IMR-90 (cell line): ENCODE measurements at regions not wholly inside any gene's neighbourhood (a gene's known extent, or its start where the extent isn't known, plus 50 kb on each side); places are given as distances from the start of the nearest gene placed in this dataset.
A peak's percentile ranks its signal among the peaks of the same experiment; 100 is the strongest.

Experiments used
- ATAC-seq: fragments of 200-7000 bp; cut with Tn5 transposase; 2 replicates; pipeline ENCODE4 v1.9.1; 2020; ENCODE audit warnings: low read depth, mild to moderate bottlenecking, moderate library complexity
- BruUV-seq: library from RNA; stranded (reverse); fragments of 400-500 nt; replicated peaks from 2 replicates; lab custom pipeline; 2021; lab: Mats Ljungman, UMichigan
- CTCF ChIA-PET: fragments of 300-600 bp; formaldehyde crosslinking; extraction: SDS; loops from one replicate; lab custom pipeline; 2021; ENCODE audit warnings: antibody characterized with exemption; lab: Yijun Ruan, JAX
- POLR2A ChIA-PET: fragments of 300-600 bp; sonication (Branson Sonifier 250); formaldehyde crosslinking; loops from one replicate; lab custom pipeline; 2022; ENCODE audit warnings: antibody characterized with exemption; ENCODE audit not compliant: unreplicated experiment; lab: Charles Lee
- DNase-seq: peaks from one replicate; pipeline ENCODE4 v3.0.0; 2013
- H2AFZ ChIP-seq: replicated peaks from 2 replicates; pipeline ENCODE3; 2013; ENCODE audit warnings: low read length, mild to moderate bottlenecking; ENCODE audit not compliant: poor library complexity
- H2AK5ac ChIP-seq: 2 replicates; pipeline ENCODE4 v1.6.1; 2013; ENCODE audit warnings: low read depth, low read length, inconsistent platforms
- H2AK9ac ChIP-seq: replicated peaks from 2 replicates; pipeline ENCODE3; 2013; ENCODE audit warnings: mild to moderate bottlenecking, low read depth, low read length, moderate library complexity; ENCODE audit not compliant: poor library complexity
- H2BK120ac ChIP-seq: 2 replicates; pipeline ENCODE4 v1.6.1; 2013; ENCODE audit warnings: low read depth, low read length, inconsistent platforms
- H2BK15ac ChIP-seq: 3 replicates; pipeline ENCODE4 v1.6.1; 2013; ENCODE audit warnings: low read depth, low read length, inconsistent platforms
- H2BK20ac ChIP-seq: 2 replicates; pipeline ENCODE4 v1.6.1; 2013; ENCODE audit warnings: low read depth, mild to moderate bottlenecking, inconsistent platforms, low read length, moderate library complexity
- H2BK5ac ChIP-seq: 2 replicates; pipeline ENCODE4 v1.6.1; 2013; ENCODE audit warnings: mild to moderate bottlenecking, low read depth, low read length, inconsistent platforms; ENCODE audit not compliant: poor library complexity, severe bottlenecking
- H3K14ac ChIP-seq: replicated peaks from 2 replicates; pipeline ENCODE4 v1.6.1; 2013; ENCODE audit warnings: low read depth, low read length, inconsistent platforms
- H3K18ac ChIP-seq: 2 replicates; pipeline ENCODE4 v1.6.1; 2013; ENCODE audit warnings: low read depth, low read length, control low read depth
- H3K23ac ChIP-seq: 2 replicates; pipeline ENCODE4 v1.6.1; 2013; ENCODE audit warnings: low read depth, low read length, inconsistent platforms
- H3K27ac ChIP-seq: 2 replicates; pipeline ENCODE4 v1.5.1; 2013; ENCODE audit warnings: mild to moderate bottlenecking, control low read depth, low read length; ENCODE audit not compliant: insufficient read depth
- H3K27me3 ChIP-seq: 2 replicates; pipeline ENCODE4 v1.6.1; 2013; ENCODE audit warnings: low read length; ENCODE audit not compliant: control insufficient read depth, insufficient read depth
- H3K36me3 ChIP-seq: 2 replicates; pipeline ENCODE4 v1.6.1; 2013; ENCODE audit warnings: low read length, mixed read lengths; ENCODE audit not compliant: control insufficient read depth, insufficient read depth
- H3K4ac ChIP-seq: 2 replicates; pipeline ENCODE4 v1.6.1; 2013; ENCODE audit warnings: low read depth, low read length, inconsistent platforms
- H3K4me1 ChIP-seq: 2 replicates; pipeline ENCODE4 v1.6.1; 2013; ENCODE audit warnings: low read length, mixed read lengths; ENCODE audit not compliant: control insufficient read depth, insufficient read depth
- H3K4me2 ChIP-seq: 2 replicates; pipeline ENCODE4 v1.6.1; 2013; ENCODE audit warnings: low read depth, mild to moderate bottlenecking, control low read depth, low read length, moderate library complexity
- H3K4me3 ChIP-seq: 2 replicates; pipeline ENCODE4 v1.5.1; 2013; ENCODE audit warnings: low read depth, mild to moderate bottlenecking, control low read depth, low read length, moderate library complexity; ENCODE audit not compliant: insufficient read depth
- H3K56ac ChIP-seq: 2 replicates; pipeline ENCODE4 v1.6.1; 2013; ENCODE audit warnings: low read length, inconsistent platforms; ENCODE audit not compliant: insufficient read depth; ENCODE audit errors: extremely low read depth
- H3K79me1 ChIP-seq, 2 experiments: 2 replicates each; pipeline ENCODE4 v1.6.1; 2013; ENCODE audit warnings: low read length in 2 of 2, inconsistent platforms in 1 of 2, low read depth in 1 of 2
- H3K9ac ChIP-seq: 2 replicates; pipeline ENCODE4 v1.6.1; 2013; ENCODE audit warnings: low read depth, low read length, control low read depth
- H3K9me1 ChIP-seq: 2 replicates; pipeline ENCODE4 v1.6.1; 2013; ENCODE audit warnings: low read length, inconsistent platforms; ENCODE audit not compliant: insufficient read depth
- H3K9me3 ChIP-seq: 2 replicates; pipeline ENCODE4 v1.6.1; 2013; ENCODE audit warnings: low read length; ENCODE audit not compliant: control insufficient read depth, insufficient read depth
- H4K20me1 ChIP-seq: 2 replicates; pipeline ENCODE4 v1.6.1; 2013; ENCODE audit warnings: low read length, inconsistent platforms; ENCODE audit not compliant: insufficient read depth
- H4K5ac ChIP-seq: 2 replicates; pipeline ENCODE4 v1.6.1; 2013; ENCODE audit warnings: mild to moderate bottlenecking, low read depth, low read length, control low read depth
- H4K8ac ChIP-seq, 2 experiments: 2 replicates each; pipeline ENCODE4 v1.6.1; 2013; ENCODE audit warnings: low read depth in 2 of 2, low read length in 2 of 2, control low read depth in 1 of 2, inconsistent platforms in 1 of 2
- H4K91ac ChIP-seq: 2 replicates; pipeline ENCODE4 v1.6.1; 2013; ENCODE audit warnings: low read depth, low read length, inconsistent platforms; ENCODE audit not compliant: insufficient read depth
- BHLHE40 ChIP-seq: fragments of 150-350 bp; IDR thresholded peaks from 2 replicates; pipeline ENCODE4 v1.6.1; 2016; ENCODE audit warnings: mild to moderate bottlenecking, low read depth, low read length
- CEBPB ChIP-seq: IDR thresholded peaks from 2 replicates; pipeline ENCODE4 v1.6.1; 2012; ENCODE audit warnings: low read depth, low read length, improper control_type of control experiment
- FOS ChIP-seq: fragments of 150-350 bp; IDR thresholded peaks from 2 replicates; pipeline ENCODE4 v1.6.1; 2016; ENCODE audit warnings: low read depth, low read length
- MXI1 ChIP-seq: IDR thresholded peaks from 2 replicates; pipeline ENCODE4 v1.6.1; 2012; ENCODE audit warnings: low read depth, mild to moderate bottlenecking, low read length, moderate library complexity, borderline replicate concordance
- RAD21 ChIP-seq: IDR thresholded peaks from 2 replicates; pipeline ENCODE4 v1.6.1; 2012; ENCODE audit warnings: low read length, improper control_type of control experiment
- RCOR1 ChIP-seq: IDR thresholded peaks from 2 replicates; pipeline ENCODE4 v1.6.1; 2012; ENCODE audit warnings: mild to moderate bottlenecking, low read length, improper control_type of control experiment; ENCODE audit not compliant: insufficient replicate concordance
- WGBS, 2 experiments: methylation state at CpG; one replicate each; pipeline versions ENCODE4 v1.1.5 to v1.1.7; 2013; ENCODE audit warnings: missing lambda C conversion rate in 2 of 2; ENCODE audit not compliant: insufficient read length in 1 of 2; ENCODE audit errors: extremely low coverage in 2 of 2; 5-methylcytosine and 5-hydroxymethylcytosine counted together
- dilution Hi-C: fragments of 300-500 bp; cut with HindIII; formaldehyde crosslinking; loops from one replicate; pipeline ENCODE4 v1.14.3; 2018; ENCODE audit warnings: low sequenced_read_pairs; ENCODE audit not compliant: unreplicated experiment
- in situ Hi-C: fragments of 300-500 bp; cut with MboI; formaldehyde crosslinking; loops from 3 replicates; pipeline ENCODE4 v1.14.3; 2019; ENCODE audit warnings: low sequenced_read_pairs, inconsistent platforms, mixed read lengths
- intact Hi-C: fragments of 100-400 bp; cut with micrococcal nuclease; formaldehyde crosslinking; loops from 2 replicates; pipeline ENCODE4 v1.10.0; 2022
- TF ChIP-seq, protein P1 (sequence below): conservative IDR thresholded peaks from 2 replicates; pipeline ENCODE4 v1.5.1; 2012; ENCODE audit warnings: mild to moderate bottlenecking, low read depth, low read length, improper control_type of control experiment

DNA sequence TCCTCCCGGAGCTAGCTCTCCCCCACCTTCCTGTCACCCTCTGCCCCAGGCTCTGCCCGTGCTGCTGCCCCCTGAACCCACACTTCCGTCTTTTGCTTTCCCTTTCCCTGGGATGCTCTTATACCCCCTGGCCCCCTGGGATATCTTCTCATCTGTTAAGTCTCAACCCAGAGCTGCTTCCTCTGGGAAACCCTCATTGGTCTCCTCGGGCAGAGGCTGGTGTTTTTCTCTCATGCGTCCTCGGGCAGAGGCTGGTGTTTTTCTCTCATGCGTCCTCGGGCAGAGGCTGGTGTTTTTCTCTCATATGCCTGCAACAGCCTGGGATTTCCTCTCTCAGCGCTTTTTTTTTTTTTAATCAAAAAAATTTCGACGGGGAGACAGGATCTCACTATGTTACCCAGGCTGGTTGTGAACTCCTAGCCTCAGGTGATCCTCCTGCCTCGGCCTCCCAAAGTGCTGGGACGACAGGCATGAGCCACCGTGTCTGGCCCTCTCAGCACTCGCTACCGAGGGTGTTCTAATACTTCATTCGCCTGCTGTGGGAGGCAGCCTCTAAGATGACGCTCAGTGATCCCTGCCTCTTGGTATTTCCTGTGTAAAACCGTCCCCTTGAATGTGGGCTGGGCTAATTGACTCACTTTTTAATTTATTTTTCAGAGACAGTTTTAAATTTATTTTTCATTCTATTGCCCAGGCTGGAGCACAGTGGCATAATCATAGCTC, 62.7 kb upstream of the TFRC start:
- Histone ChIP-seq H3K14ac (peak overlapping the region; percentile 37; the same call in 1 of the 2 replicates), H2AFZ (peak overlapping the region; percentile 59), H3K79me1 (no peaks in the 10 kb centered on the region), H3K4ac (peak overlapping the region; percentile 70), H3K4me2 (no peak overlapping the region), H2BK120ac (peak overlapping the region; percentile 71; the same call in 1 of the 2 replicates), H2BK5ac (peak overlapping the region; percentile 77), H3K18ac (peak overlapping the region; percentile 46), H3K27ac (peak overlapping the region; percentile 38; the same call in 1 of the 2 replicates), H3K4me1 (peaks cover 8% of the 10 kb centered on the region), H3K9me1 (0 out of 2 replicates have a peak, but pooled peaks cover 5% of the 10 kb centered on the region), H3K9ac (no peak overlapping the region), H3K36me3 (no peaks in the 10 kb centered on the region), H4K5ac (peak overlapping the region; percentile 15), H2BK15ac (peak overlapping the region; percentile 88; the same call in 2 of the 3 replicates), H4K20me1 (no peaks in the 10 kb centered on the region), H3K9me3 (no peaks in the 10 kb centered on the region), H3K4me3 (no peak overlapping the region), H2AK5ac (peak overlapping the region; percentile 91), H4K8ac (peak overlapping the region; percentile 31 to 59; a peak in 2 of 4 replicates), H3K23ac (no peak overlapping the region), H2AK9ac (peak overlapping the region; percentile 81), H3K27me3 (no peaks in the 10 kb centered on the region), H3K56ac (no peak overlapping the region), H4K91ac (peak overlapping the region; percentile 54; the same call in 1 of the 2 replicates), H2BK20ac (peak overlapping the region; percentile 79)
- peak; percentile 94 for ATAC-seq
- peak; percentile 88 for DNase-seq
- BruUV-seq, result no TSS peak
- ChIA-PET CTCF (interaction anchor here (0.5 kb wide), 1 partner anchor 1691 kb away, joined by 6 read pairs; no protein-coding TSS in a partner anchor), POLR2A (no interaction called here)
- TF ChIP-seq, protein P1, sequence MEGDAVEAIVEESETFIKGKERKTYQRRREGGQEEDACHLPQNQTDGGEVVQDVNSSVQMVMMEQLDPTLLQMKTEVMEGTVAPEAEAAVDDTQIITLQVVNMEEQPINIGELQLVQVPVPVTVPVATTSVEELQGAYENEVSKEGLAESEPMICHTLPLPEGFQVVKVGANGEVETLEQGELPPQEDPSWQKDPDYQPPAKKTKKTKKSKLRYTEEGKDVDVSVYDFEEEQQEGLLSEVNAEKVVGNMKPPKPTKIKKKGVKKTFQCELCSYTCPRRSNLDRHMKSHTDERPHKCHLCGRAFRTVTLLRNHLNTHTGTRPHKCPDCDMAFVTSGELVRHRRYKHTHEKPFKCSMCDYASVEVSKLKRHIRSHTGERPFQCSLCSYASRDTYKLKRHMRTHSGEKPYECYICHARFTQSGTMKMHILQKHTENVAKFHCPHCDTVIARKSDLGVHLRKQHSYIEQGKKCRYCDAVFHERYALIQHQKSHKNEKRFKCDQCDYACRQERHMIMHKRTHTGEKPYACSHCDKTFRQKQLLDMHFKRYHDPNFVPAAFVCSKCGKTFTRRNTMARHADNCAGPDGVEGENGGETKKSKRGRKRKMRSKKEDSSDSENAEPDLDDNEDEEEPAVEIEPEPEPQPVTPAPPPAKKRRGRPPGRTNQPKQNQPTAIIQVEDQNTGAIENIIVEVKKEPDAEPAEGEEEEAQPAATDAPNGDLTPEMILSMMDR, result no peak
- TF ChIP-seq FOS (peak; percentile 42; the same call in 1 of the 2 replicates), BHLHE40 (0 out of 2 replicates have a peak, but pooled peaks have one; percentile 9), RCOR1 (peak; percentile 23), CEBPB (no peak), MXI1 (no peak), RAD21 (no peak)
- in situ Hi-C loops, result no loop called here
- 60% methylated on average over 8 of the region's 19 CpGs; no CpG with 5 or more reads in 1 of the 2 experiments for WGBS, 2 experiments
- intact Hi-C loops, result no loop called here
- dilution Hi-C loops, result no loop called here
